ENCODE measurements at regions not wholly inside any gene's neighbourhood (a gene's known extent, or its start where the extent isn't known, plus 50 kb on each side); places are given as distances from the start of the nearest gene placed in this dataset.

- Histone ChIP-seq H2AFZ (ENCODE audit: low read depth) (no peak overlapping the region), H3K4me2 (no peak overlapping the region), H3F3A (replicated peaks; ENCODE audit: insufficient read depth) (no peaks in the 10 kb centered on the region), H3K4me1 (ENCODE audit: control insufficient read depth in 1 of 2, insufficient read depth in 2 of 2, low read depth in 1 of 2, low read length in 1 of 2) (no peaks in the 10 kb centered on the region), H3K9me3 (no peaks in the 10 kb centered on the region), H3K4me3 (ENCODE audit: low read depth in 2 of 2, low read length in 1 of 2) (no peak overlapping the region), H3K36me3 (replicated peaks in 1 of 2; ENCODE audit: control insufficient read depth in 1 of 2, insufficient read depth in 2 of 2, low read length in 1 of 2) (no peaks in the 10 kb centered on the region), H3K9me2 (no peaks in the 10 kb centered on the region), H3K9ac (no peak overlapping the region), H4K20me1 (ENCODE audit: insufficient read depth) (no peaks in the 10 kb centered on the region), H3K27ac (ENCODE audit: low read depth in 2 of 2, low read length in 1 of 2) (no peak overlapping the region), H3K27me3 (ENCODE audit: insufficient read depth) (peaks cover 57% of the 10 kb centered on the region; the same call in 1 of the 2 replicates), H3K79me2 (ENCODE audit: insufficient read depth) (no peaks in the 10 kb centered on the region)
- CTCF ChIA-PET = interaction anchor here (0.9 to 4.0 kb wide), 2 partner anchors 36 to 285 kb away, joined by 3 to 14 read pairs; no protein-coding TSS in a partner anchor
- POLR2A ChIA-PET = no interaction called here
- WGBS (ENCODE audit: low lambda C conversion rate) = 27% methylated on average over 11 of the region's 11 CpGs
- TF ChIP-seq NFIC (IDR thresholded peaks at IDR 0.05; ENCODE audit: borderline replicate concordance) (no peak), EZH2phosphoT487 (IDR thresholded peaks at IDR 0.05; ENCODE audit: borderline replicate concordance, low read depth) (no peak), POLR2AphosphoS5 (IDR thresholded peaks at IDR 0.05; ENCODE audit: low read depth, low read length) (no peak), FOXJ3 (CRISPR knock-in tag; IDR thresholded peaks at IDR 0.05) (no peak), RXRA (IDR thresholded peaks at IDR 0.05; ENCODE audit: borderline replicate concordance, low read depth) (no peak), MAX (IDR thresholded peaks at IDR 0.05; ENCODE audit: low read depth) (no peak), ELF1 (IDR thresholded peaks at IDR 0.05) (no peak), JUND (IDR thresholded peaks at IDR 0.05) (no peak), CTCF (IDR thresholded peaks at IDR 0.05) (no peak), TCF12 (IDR thresholded peaks at IDR 0.05) (no peak), TEAD4 (IDR thresholded peaks at IDR 0.05; ENCODE audit: borderline replicate concordance, insufficient read depth) (no peak), RCOR1 (IDR thresholded peaks at IDR 0.05; ENCODE audit: low read length) (no peak), SMC3 (IDR thresholded peaks at IDR 0.05; ENCODE audit: low read depth, low read length) (no peak), YY1 (IDR thresholded peaks at IDR 0.05; ENCODE audit: low read depth) (no peak)
- TF ChIP-seq, protein P1, sequence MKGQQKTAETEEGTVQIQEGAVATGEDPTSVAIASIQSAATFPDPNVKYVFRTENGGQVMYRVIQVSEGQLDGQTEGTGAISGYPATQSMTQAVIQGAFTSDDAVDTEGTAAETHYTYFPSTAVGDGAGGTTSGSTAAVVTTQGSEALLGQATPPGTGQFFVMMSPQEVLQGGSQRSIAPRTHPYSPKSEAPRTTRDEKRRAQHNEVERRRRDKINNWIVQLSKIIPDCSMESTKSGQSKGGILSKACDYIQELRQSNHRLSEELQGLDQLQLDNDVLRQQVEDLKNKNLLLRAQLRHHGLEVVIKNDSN (IDR thresholded peaks at IDR 0.05; ENCODE audit: borderline replicate concordance, low read depth) = no peak
- TF ChIP-seq, protein P2, sequence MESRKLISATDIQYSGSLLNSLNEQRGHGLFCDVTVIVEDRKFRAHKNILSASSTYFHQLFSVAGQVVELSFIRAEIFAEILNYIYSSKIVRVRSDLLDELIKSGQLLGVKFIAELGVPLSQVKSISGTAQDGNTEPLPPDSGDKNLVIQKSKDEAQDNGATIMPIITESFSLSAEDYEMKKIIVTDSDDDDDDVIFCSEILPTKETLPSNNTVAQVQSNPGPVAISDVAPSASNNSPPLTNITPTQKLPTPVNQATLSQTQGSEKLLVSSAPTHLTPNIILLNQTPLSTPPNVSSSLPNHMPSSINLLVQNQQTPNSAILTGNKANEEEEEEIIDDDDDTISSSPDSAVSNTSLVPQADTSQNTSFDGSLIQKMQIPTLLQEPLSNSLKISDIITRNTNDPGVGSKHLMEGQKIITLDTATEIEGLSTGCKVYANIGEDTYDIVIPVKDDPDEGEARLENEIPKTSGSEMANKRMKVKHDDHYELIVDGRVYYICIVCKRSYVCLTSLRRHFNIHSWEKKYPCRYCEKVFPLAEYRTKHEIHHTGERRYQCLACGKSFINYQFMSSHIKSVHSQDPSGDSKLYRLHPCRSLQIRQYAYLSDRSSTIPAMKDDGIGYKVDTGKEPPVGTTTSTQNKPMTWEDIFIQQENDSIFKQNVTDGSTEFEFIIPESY (IDR thresholded peaks at IDR 0.05; ENCODE audit: borderline replicate concordance, low read depth) = no peak
- TF ChIP-seq, protein P3, sequence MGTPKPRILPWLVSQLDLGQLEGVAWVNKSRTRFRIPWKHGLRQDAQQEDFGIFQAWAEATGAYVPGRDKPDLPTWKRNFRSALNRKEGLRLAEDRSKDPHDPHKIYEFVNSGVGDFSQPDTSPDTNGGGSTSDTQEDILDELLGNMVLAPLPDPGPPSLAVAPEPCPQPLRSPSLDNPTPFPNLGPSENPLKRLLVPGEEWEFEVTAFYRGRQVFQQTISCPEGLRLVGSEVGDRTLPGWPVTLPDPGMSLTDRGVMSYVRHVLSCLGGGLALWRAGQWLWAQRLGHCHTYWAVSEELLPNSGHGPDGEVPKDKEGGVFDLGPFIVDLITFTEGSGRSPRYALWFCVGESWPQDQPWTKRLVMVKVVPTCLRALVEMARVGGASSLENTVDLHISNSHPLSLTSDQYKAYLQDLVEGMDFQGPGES (IDR thresholded peaks at IDR 0.05; ENCODE audit: low read depth, low read length) = no peak
- TF ChIP-seq, protein P4, sequence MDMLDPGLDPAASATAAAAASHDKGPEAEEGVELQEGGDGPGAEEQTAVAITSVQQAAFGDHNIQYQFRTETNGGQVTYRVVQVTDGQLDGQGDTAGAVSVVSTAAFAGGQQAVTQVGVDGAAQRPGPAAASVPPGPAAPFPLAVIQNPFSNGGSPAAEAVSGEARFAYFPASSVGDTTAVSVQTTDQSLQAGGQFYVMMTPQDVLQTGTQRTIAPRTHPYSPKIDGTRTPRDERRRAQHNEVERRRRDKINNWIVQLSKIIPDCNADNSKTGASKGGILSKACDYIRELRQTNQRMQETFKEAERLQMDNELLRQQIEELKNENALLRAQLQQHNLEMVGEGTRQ (IDR thresholded peaks at IDR 0.05; ENCODE audit: borderline replicate concordance, low read depth, low read length) = no peak
- no peak for DNase-seq
Measured at GRCh38 chr12:3991798-3992580, 118.8 kb upstream of the PARP11 start.
